ENCODE measurements at regions not wholly inside any gene's neighbourhood (a gene's known extent, or its start where the extent isn't known, plus 50 kb on each side); places are given as distances from the start of the nearest gene placed in this dataset.

DNA sequence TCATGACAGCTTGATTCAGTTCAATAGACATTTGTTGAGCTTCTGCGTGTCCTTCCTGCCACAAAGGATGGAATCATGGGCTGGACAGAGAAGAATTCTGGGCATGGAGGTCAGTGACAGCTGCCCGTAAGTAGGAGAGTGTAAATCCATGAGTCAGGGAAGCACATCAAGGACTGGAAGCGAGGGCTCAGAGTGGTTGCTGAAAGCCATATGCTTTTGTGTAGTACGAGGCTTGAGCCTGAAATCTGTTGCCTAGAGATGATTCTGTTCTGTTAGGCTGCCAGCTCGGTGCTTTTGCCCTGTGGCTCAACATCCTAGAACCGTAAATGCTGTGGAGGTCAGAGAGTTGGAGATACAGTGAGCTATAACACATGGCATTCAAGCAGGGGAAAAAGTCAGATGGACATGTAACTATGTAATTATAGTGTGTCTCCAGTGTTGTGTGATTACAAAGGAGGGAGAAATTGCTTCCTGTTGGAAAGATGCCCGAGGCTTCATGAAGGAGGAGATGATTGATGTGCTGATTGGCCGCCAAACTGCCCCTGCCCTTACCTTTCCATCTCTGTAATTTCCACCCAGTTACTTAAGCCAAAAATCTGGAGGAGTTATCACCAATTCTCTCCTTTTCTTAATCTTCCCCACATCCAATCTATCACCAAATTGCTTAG lies 92.8 kb upstream of the CACNA1E start:
- peak; percentile 17 for DNase-seq (ENCODE audit: low spot score)

DNA sequence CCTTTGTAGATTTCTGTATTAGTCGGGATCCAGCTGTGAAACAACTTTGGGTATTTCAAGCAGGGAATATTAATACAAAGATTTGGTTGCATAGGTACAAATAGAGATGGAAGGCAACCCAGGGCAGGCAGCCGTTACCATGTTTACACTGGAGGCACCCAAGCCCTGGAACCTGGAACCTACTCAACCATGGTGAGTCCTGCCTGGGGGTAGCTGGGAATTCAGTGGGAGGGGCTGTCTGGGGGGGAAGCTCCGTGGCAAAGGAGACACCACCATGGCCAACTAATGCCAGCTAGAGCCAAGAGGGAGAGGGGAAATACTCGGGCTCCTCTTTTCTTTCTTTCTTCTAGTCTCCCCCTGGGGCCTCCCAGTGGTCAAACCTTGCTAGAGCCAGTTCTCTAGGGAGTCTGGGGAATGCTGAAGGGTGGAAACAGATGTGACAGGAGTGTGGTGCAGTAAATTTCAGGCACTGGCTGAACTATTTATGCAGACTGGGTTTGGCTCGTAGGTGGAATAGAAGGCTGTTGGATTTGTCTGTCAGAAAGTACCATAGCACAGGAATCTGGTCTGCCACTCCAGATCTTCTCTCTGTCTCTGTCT lies 91.9 kb upstream of the CACNA1E start:
- no peak for DNase-seq (ENCODE audit: low spot score)

DNA sequence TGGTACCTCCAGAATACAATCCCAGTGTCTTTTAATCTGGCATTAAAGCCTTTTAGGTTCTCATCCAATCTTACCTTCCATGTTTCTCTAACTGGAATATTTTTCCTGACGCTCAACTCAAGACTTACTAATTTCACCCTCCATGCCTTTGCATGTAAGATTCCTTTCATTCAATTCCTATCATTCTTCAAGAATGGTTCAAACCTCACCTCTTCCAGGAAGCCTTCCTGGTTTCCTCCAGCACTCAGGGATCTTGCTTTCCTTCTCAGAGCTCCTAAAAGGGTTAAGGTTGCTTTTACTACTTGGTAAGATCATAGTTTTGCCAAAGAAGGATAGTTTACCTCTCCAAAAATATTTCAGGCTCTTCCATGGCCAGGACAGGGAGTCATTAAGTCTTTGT lies 91.2 kb upstream of the CACNA1E start:
- DNase-seq (ENCODE audit: low spot score): no peak

DNA sequence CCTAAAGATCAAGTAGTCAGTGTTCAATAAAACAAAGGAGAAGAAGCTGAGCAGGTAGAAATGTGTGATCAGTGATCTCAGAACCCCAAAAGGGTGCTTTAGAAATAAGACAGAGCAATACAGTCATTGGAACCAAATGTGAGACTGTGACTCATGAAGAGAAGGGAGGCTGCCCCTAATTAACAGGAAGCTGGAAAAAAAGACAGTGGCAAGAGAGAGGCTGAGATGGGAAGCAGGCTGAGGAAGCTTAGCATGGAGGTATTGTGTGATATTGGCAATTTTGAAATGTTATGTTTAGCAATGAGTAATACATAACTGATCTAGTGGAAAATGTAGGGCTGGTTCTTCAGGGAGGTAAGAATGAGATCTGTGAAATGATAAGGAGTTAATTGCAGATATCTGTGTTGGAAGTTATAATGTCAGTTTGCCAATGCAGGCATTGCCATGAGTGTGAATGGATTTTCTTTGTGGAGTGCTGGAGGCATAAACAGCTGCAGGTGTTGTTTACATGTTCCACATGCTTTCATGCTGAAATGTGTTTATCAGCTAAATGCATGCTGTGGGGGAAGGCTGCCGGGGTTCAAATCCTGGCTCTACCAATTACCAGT lies 90.6 kb upstream of the CACNA1E start:
- DNase-seq (ENCODE audit: low spot score): no peak

DNA sequence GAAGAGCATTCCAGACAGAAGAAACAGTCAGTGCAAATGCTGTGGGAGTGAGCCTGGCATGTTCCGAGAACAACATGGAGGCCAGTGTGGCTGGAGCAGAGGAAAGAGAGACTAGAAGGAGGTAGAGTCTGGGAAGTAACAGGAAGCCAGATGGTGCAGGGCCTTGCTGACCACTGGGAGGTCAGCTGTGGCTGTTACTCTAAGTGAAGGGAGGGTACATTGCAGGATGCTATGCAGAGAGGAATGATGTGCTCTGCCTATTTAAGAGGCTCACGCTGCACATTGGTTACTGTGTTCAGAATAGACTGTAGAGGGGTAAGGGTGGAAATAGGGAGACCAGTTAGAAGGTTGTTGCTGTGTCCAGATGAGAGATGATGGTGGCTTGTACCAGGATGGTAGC lies 88.6 kb upstream of the CACNA1E start:
- no peak for DNase-seq (ENCODE audit: low spot score)

DNA sequence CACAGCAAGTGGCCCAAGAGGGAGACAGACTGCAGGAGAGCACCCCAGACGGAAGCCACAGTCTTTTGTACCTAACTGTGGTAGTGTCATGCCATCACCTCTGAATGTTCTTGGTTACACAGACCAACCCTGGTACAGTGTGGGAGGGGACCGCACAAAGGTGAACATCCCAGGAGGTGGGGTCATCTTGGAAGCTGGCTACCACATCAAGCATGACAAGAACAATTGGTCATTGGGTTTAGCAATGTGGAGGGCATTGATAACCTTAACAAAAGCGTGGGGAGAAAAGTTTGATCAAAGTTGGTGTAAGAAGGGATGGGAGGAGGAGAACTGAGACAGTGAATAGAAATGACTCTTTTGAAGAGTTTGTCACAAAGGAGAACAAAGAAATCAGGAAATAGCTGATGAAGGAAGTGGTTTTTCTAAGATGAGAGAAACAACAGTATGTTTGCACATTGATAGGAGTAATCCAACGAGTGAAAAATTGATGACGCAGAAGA lies 87.1 kb upstream of the CACNA1E start:
- DNase-seq (ENCODE audit: low spot score): no peak

DNA sequence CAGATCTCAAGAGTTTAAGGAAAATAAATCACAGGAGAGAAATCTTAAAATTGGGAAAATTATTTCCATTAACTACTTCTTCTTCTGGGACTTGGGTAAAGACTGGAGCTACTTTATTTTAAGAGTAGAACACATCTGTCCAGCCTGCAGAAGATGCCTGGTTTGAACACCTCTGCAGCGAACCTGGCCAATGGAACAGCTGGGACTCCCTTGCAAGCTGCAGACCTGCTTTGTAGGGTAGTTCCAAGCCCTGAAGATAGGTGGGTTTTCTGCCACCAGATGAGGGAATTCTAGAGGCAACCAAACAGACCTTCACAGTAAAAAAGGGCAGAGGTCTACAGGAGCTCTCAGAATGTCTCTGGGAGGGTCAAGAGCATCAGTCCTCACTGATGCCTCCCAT lies 86.5 kb upstream of the CACNA1E start:
- no peak for DNase-seq (ENCODE audit: low spot score)

DNA sequence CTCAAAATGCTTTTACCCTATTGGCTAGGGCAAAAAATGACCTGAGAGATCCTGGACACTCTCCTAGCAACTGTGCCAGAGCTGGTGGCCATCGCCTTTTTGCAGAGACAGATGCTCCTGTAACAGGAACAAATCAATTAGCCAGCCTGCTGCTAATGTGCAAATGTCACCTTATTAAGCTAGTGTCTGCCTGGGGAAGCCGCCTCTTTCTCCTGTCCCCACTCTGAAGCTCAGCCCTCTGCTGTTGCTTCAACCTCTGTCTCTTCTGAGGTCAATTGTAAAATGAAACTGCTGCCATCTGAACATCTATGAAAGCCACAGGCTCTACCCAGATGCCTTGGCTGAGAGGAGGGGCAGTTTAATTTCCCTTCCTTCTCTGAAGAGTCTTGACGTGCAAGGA lies 85.5 kb upstream of the CACNA1E start:
- DNase-seq (ENCODE audit: low spot score): no peak

DNA sequence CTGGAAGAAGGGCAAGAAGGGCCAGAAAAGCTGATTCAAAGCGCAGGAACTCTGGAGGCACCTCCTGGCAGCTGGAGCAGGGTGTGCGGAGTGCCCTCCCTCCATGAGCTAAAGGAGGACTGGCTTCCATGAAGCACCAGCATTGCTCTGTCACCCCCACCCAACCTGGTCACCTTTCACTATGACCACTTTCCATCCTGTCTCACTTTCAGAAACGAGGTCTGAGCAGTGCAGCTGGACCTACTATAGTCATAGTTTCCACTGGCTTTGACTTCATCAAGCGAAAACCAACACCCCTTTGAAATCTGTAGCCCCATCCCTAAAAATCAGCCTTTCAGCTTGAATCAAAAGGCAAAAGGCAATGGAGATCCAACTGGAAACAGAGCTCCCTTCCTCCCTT lies 84.8 kb upstream of the CACNA1E start:
- no peak for DNase-seq (ENCODE audit: low spot score)

DNA sequence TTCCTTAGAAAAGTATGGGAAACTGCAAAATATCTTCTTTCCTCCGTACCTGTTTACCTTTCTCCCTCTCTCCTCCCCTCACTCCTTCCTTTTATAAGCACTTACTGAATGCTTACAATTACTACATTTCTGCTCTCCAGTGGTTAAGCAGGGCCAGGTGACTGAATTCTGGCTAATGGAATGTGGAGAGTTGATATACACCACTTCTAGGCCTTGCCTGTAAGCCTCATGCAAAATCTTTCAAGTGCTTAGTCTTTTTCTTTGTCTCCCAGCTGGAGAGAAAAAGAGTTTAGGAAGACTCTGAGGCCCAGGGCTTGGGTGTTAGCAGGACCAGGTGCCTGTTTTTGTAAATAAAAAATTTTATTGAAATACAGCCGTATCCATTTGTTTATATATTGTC lies 77.7 kb upstream of the CACNA1E start:
- no peak for DNase-seq (ENCODE audit: low spot score)

DNA sequence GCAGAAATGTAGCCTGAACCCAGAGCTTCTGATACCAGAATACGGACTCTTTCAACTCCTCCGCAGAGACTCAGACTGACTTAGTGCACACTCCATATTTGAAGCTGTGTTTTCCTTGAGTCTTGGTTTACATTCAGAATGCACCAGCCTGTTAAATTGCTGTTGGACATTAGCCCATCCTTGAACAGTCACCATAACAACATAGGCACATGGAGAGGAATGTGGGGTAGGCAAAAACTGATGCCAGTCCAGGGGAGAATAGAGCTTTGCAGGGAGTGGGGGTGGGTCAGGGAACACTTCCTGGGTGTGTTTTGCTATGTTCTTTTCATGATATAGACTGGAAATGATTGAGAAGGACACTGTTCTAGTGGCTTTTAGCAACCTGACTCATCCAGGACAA lies 76.3 kb upstream of the CACNA1E start:
- no peak for DNase-seq (ENCODE audit: low spot score)

DNA sequence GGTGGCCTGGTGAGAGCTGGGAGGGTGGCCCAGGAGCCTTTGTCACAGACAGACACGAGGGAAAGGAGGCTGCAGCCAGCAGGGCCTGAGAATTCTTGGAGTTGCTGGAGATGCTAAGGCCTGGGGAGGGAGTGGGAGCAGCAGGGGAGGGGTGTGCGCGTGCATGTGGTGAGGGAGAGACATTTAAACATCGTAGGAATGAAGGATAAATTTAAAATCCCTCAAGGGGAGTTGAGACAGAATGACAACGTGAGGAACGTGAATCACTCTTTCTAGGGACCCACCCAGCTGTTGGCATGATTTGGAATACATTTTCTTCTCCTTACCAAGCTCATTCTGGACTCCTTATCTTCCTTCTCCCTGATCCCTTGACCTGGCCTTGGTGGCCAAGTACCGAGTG lies 73.3 kb upstream of the CACNA1E start:
- no peak for DNase-seq (ENCODE audit: low spot score)

DNA sequence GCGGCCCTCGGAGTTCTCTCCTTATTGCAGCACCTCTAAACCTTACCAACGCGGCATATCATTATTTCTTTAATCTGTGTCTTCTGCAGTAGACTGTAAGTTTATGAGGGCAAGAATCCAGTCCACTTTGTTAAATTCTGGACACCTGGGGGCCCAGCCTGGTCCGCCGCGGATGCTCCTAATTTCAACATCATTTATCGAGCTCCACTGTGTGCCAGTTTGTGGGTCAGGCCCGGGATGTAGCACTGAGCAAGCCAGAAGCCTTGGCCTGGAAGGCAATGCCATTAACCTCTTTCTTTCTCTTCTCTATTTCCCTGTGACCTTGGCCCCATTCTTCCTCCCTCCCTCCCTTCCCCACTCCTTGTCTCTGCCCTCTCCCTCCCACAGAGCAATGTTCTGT lies 70.6 kb upstream of the CACNA1E start:
- DNase-seq (ENCODE audit: low spot score): no peak

DNA sequence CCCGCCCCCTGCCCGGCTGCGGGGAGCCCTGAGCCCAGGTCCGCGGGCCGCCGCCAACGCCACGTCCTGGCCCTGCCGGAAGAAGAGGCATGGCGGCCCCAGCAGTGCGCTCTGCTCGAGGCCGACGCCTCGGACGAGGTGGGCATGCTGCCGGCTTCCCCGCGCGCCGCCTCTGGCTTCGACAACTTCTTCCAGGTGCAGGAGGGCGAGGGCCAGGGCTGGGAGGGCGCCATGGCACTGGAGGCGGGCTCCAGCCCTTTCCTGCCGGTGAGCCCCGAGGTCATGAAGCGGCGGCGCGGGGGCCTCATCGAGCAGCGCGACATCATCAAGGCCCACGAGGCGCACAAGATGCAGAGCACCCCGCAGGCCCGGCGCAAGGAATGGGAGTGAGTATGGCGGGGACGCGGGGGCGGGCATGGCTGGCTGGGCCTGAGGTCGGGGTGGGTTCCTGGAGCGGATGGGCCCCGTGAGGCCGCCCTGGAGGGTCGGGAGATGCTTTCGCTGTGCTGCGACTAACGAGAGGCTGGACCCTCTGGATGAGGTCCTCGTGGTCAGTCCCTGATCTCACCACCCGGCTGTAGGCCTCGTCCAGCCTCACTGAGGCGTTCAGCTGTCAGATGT lies 70.0 kb upstream of the CACNA1E start:
- DNase-seq (ENCODE audit: low spot score): no peak

DNA sequence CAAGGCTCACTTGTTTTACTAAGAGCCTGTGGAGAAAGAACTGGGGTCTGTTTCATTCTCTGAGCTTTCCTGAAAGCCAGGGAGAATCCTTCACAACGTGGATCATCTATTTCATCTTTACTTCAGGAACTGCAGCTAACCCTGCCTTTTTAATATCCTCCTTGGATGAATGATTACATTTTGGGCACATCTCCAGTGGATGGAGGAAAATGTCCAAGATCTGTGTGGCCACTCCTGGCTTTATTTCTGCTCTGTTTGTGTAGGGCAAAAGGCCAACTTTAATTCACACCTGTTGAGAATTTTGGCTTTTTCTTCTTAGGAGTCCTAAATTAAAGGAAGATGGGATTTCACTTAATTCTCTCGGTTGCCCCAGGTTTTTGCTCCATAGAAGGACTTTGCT lies 69.5 kb upstream of the CACNA1E start:
- no peak for DNase-seq (ENCODE audit: low spot score)

DNA sequence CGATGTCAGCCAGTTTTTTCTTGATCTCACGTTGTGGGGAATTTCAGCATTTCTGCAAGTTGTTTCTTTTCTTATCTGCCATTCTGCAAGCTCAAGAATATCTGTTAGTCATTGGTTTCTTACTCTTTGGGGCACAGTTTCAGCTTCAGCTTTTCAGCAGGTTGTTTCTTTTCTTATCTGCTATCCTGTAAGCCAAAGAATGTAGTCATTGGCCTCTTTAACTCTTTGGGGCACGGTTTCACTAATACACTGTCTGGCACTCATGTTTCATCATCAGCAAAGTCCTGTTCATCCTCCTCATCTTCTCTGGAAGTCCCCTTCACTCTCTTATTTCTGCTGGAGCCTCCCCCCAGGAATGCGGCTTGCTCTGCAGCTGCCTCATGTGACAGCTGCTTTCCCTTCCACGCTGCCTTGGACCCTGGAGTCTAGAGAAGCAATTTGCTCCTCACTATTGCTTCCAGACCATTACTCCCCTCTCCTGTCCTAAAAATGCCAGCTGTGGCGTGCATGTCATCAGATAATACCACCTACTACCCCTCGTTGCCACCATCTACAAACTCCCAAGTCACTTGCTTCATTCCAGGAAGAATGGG lies 67.0 kb upstream of the CACNA1E start:
- DNase-seq (ENCODE audit: low spot score): no peak

DNA sequence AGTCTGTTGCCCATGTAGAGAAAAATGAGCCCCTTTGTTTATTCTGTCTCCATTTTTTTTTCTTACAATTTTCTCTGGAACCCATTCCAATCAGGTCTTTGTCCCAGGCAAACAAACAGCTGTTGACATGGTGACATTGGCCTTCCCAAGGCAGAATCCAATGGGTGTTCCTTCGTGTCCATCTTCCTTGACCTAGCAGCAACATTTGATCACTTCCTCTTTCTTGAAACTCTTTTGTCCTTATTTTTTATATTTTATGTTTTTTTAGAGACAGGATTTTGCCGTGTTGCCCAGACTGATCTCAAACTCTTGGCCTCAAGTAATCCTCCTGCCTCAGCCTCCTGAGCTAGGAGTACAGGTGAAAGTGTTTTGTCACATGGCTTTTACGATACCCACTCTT lies 65.4 kb upstream of the CACNA1E start:
- no peak for DNase-seq (ENCODE audit: low spot score)

DNA sequence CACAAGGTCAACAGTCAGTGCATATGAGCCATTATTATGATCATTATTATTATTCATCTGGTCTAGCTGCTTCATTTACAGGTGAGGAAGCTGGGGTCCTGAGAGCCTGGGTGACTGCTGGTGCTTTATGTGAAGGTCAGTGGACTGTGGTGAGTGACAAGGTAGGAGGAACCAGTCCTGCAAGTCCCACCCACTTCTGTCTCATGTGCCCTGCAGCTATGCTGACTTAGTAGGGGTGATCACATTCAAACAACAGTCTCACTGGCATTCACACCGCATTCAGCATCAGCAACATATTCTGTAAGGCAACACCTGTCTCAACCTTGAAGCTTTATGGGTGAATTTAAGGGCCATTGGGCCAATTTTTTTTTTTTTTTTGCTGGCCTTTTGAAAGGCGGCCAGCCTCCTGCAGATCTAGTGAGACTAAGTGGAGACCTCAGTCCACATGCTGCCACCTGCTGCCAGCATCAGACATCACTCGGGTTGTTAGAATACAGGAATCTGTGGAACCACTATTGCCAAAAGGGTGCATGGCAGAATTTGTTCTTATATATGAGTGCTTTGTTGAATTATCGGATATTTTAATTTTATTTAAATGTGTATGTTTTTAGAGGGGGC lies 59.9 kb upstream of the CACNA1E start:
- peak; percentile 49 for DNase-seq (ENCODE audit: low spot score)

DNA sequence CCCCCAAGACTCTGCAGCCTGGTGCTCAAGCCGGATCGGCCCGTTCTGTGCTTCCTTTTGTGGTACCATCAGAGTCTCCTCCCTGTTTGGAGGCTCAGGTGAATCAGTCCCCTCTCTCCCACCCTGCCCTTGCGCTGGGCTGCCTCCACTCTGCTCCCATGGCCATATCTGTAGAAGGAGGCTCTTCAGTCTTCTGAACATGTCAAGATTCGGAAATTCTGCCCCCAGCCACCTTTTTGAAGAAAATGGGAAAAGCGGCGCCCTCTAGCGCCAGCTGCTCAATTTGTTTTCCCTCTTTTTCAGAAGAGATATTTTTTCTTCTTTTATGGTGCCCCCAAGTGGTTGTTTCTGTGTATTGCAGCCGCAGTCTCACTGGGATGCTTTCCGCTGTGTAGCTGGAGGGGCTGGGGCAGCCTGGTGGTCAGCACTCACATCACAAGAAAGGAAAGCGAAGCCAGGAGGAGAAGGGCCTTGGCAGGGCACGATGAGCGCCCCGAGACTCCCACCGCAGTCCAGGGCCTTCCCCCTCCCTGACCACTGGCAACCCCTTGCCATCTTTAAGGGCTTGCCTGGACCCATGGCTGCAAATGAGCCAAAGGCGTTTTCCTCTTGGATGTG lies 58.4 kb upstream of the CACNA1E start:
- peak; percentile 75 for DNase-seq (ENCODE audit: low spot score)

DNA sequence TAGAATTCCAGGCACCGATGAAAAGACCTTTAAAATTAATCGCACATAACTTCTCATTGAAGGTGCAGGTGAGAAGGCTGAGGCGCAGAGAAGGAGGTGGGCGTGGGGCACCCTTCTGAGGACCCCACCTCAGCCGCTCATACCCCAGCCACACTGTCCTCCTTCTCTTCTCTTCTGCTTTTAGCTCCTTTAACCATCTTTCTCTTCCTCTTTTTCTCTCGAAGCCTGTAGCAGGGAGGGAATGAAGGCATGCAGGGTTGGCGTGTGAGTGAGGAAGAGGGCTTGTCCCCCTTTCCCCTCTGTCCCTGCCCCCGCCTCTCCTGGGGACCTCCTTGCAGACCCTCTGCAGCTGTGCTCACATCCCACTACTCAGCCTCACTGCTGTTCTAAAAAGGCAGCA lies 57.8 kb upstream of the CACNA1E start:
- DNase-seq (ENCODE audit: low spot score): no peak

DNA sequence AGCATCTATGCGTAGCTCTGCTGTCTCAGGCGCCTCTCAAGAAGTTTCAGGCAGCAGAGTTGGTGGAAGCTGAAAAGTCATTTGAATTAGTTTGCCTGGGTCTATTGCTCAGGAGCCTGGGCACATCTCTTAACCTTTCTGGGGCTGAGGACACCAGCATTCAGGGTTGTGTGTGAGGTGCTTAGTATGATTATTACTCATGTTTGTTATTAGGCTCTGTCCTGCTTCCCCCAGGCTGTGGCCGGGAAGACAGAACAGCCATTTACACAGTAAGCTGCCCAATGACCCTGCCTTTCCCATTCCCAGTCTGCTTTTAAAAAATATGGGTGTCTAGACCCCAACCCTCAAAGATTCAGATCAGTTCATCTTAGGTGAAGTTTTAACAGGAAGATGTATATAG lies 53.9 kb upstream of the CACNA1E start:
- DNase-seq (ENCODE audit: low spot score): no peak
